Endothelial cell of umbilical vein (primary cell): ENCODE measurements at regions not wholly inside any gene's neighbourhood (a gene's known extent, or its start where the extent isn't known, plus 50 kb on each side); places are given as distances from the start of the nearest gene placed in this dataset.

Experiments used
- BruUV-seq: library from RNA; stranded (reverse); fragments of 400-500 nt; replicated peaks from 2 replicates; lab custom pipeline; 2021; lab: Mats Ljungman, UMichigan
- CTCF ChIA-PET: fragments of 300-600, 350-600 bp; sonication (Branson Sonifier 250); formaldehyde crosslinking; loops from one replicate; lab custom pipeline; 2021; ENCODE audit warnings: antibody characterized with exemption, inconsistent platforms; lab: Charles Lee
- POLR2A ChIA-PET: fragments of 300-600, 350-600 bp; sonication (Branson Sonifier 250); formaldehyde crosslinking; loops from one replicate; lab custom pipeline; 2021; ENCODE audit warnings: antibody characterized with exemption, inconsistent platforms; lab: Charles Lee
- DNase-seq: peaks from one replicate; pipeline ENCODE4 v3.0.0-alpha.2; 2011; ENCODE audit warnings: low read depth, low spot score
- FAIRE-seq: peaks from 2 replicates; lab custom pipeline; 2011; peaks lifted over from hg19 to GRCh38; lab: Jason Lieb, UNC
- H2AFZ ChIP-seq: 2 replicates; pipeline ENCODE4 v1.6.0; 2012; ENCODE audit warnings: low read depth, low read length, control low read depth, inconsistent platforms
- H3K27ac ChIP-seq: 2 replicates; pipeline ENCODE4 v1.5.1; 2011; ENCODE audit warnings: low read depth, mild to moderate bottlenecking, control low read depth, low read length, moderate library complexity; ENCODE audit not compliant: insufficient read depth
- H3K27me3 ChIP-seq, 2 experiments: 2 replicates each; pipeline versions ENCODE4 v1.6.0 to v1.6.1; 2011; ENCODE audit warnings: low read length in 2 of 2, mixed read lengths in 1 of 2; ENCODE audit not compliant: control insufficient read depth in 2 of 2, insufficient read depth in 2 of 2
- H3K36me3 ChIP-seq, 2 experiments: 2 replicates in 1 of 2; 3 replicates in 1 of 2; pipeline ENCODE4 v1.5.1; 2011; ENCODE audit warnings: low read length in 2 of 2, mild to moderate bottlenecking in 1 of 2, moderate library complexity in 1 of 2; ENCODE audit not compliant: control insufficient read depth in 2 of 2, insufficient read depth in 2 of 2; ENCODE audit errors: extremely low read depth in 1 of 2
- H3K4me1 ChIP-seq: 3 replicates; pipeline ENCODE4 v1.5.1; 2011; ENCODE audit warnings: mild to moderate bottlenecking, low read length; ENCODE audit not compliant: control insufficient read depth, insufficient read depth; ENCODE audit errors: extremely low read depth
- H3K4me2 ChIP-seq: 2 replicates; pipeline ENCODE4 v1.6.1; 2011; ENCODE audit warnings: low read length, control low read depth, mixed read lengths; ENCODE audit not compliant: insufficient read depth
- H3K4me3 ChIP-seq, 3 experiments: fragments of 200-600 bp in 1 of 3; sonication (generic), shearing (Covaris generic) in 1 of 3; replicated peaks in 1 of 3; 2 replicates each; pipeline ENCODE4 v1.5.1; 2011 to 2016; ENCODE audit warnings: control low read depth in 3 of 3, low read length in 3 of 3, mild to moderate bottlenecking in 2 of 3, inconsistent platforms in 1 of 3, low read depth in 1 of 3, moderate library complexity in 1 of 3; ENCODE audit not compliant: insufficient read depth in 1 of 3
- H3K79me2 ChIP-seq: 2 replicates; pipeline ENCODE4 v1.6.0; 2012; ENCODE audit warnings: low read length, inconsistent platforms; ENCODE audit not compliant: control insufficient read depth, insufficient read depth
- H3K9ac ChIP-seq: replicated peaks from 2 replicates; pipeline ENCODE3; 2011; ENCODE audit warnings: low read length, control low read depth; ENCODE audit not compliant: insufficient read depth; ENCODE audit errors: extremely low read depth
- H3K9me1 ChIP-seq: replicated peaks from 3 replicates; pipeline ENCODE4 v1.6.0; 2011; ENCODE audit warnings: mild to moderate bottlenecking, low read length; ENCODE audit not compliant: control insufficient read depth, insufficient read depth; ENCODE audit errors: extremely low read depth
- H3K9me3 ChIP-seq: replicated peaks from 2 replicates; pipeline ENCODE4 v1.5.1; 2012; ENCODE audit warnings: low read length, inconsistent platforms; ENCODE audit not compliant: control insufficient read depth, insufficient read depth
- H4K20me1 ChIP-seq: replicated peaks from 2 replicates; pipeline ENCODE3; 2011; ENCODE audit warnings: mild to moderate bottlenecking, low read length; ENCODE audit not compliant: control insufficient read depth, insufficient read depth; ENCODE audit errors: extremely low read depth
- EZH2 ChIP-seq: IDR thresholded peaks from 2 replicates; pipeline ENCODE4 v1.6.1; 2012; ENCODE audit warnings: borderline replicate concordance, low read depth, mild to moderate bottlenecking, moderate library complexity, low read length, inconsistent platforms; ENCODE audit not compliant: severe bottlenecking
- FOS ChIP-seq: IDR thresholded peaks from 2 replicates; pipeline ENCODE4 v1.6.1; 2011; ENCODE audit warnings: mild to moderate bottlenecking, low read length, moderate library complexity, borderline replicate concordance; ENCODE audit not compliant: insufficient read depth
- GATA2 ChIP-seq: IDR thresholded peaks from 2 replicates; pipeline ENCODE4 v1.7.0; 2011; ENCODE audit warnings: low read depth, mild to moderate bottlenecking, moderate library complexity, mixed read lengths, low read length; ENCODE audit not compliant: insufficient read length, insufficient read depth
- JUN ChIP-seq: IDR thresholded peaks from 2 replicates; pipeline ENCODE4 v1.6.1; 2011; ENCODE audit warnings: borderline replicate concordance, low read depth; ENCODE audit not compliant: insufficient read length, insufficient read depth
- MYC ChIP-seq: IDR thresholded peaks from one replicate; pipeline ENCODE4 v1.6.1; 2011; ENCODE audit warnings: mild to moderate bottlenecking, low read depth, low read length
- POLR2A ChIP-seq: IDR thresholded peaks from 2 replicates; pipeline ENCODE4 v1.6.1; 2012; ENCODE audit warnings: low read depth, mild to moderate bottlenecking, control low read depth, low read length
- POLR2AphosphoS5 ChIP-seq: IDR thresholded peaks from 2 replicates; pipeline ENCODE4 v1.6.1; 2012; ENCODE audit warnings: low read depth, mild to moderate bottlenecking, control low read depth, low read length, moderate library complexity; ENCODE audit not compliant: insufficient read depth
- dilution Hi-C: fragments of 300-500 bp; cut with MboI; formaldehyde crosslinking; loops from one replicate; pipeline ENCODE4 v1.15.0; 2019; ENCODE audit warnings: low sequenced_read_pairs; ENCODE audit not compliant: extremely low pct_ligation_motif_present
- intact Hi-C: fragments of 100-400 bp; cut with micrococcal nuclease; formaldehyde crosslinking; loops from one replicate; pipeline ENCODE4 v1.10.0; 2022
- TF ChIP-seq, protein P1 (sequence below), 2 donors: IDR thresholded peaks; 1 replicate in 1 of 2; 2 replicates in 1 of 2; pipeline ENCODE4 v1.5.1; 2011; ENCODE audit warnings: low read length in 2 of 2, mild to moderate bottlenecking in 2 of 2, moderate library complexity in 2 of 2, control low read depth in 1 of 2, inconsistent platforms in 1 of 2, low read depth in 1 of 2; ENCODE audit not compliant: insufficient read depth in 1 of 2; ENCODE audit errors: extremely low read depth in 1 of 2
- TF ChIP-seq, protein P2 (sequence below): IDR thresholded peaks from 2 replicates; pipeline ENCODE4 v1.6.1; 2011; ENCODE audit not compliant: insufficient read depth, insufficient read length

GRCh38 chr5:38197118-38197517, 61.2 kb upstream of the EGFLAM start:
- TF ChIP-seq JUN, result no peak
- TF ChIP-seq FOS, result no peak
- TF ChIP-seq, protein P1, sequence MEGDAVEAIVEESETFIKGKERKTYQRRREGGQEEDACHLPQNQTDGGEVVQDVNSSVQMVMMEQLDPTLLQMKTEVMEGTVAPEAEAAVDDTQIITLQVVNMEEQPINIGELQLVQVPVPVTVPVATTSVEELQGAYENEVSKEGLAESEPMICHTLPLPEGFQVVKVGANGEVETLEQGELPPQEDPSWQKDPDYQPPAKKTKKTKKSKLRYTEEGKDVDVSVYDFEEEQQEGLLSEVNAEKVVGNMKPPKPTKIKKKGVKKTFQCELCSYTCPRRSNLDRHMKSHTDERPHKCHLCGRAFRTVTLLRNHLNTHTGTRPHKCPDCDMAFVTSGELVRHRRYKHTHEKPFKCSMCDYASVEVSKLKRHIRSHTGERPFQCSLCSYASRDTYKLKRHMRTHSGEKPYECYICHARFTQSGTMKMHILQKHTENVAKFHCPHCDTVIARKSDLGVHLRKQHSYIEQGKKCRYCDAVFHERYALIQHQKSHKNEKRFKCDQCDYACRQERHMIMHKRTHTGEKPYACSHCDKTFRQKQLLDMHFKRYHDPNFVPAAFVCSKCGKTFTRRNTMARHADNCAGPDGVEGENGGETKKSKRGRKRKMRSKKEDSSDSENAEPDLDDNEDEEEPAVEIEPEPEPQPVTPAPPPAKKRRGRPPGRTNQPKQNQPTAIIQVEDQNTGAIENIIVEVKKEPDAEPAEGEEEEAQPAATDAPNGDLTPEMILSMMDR (IDR thresholded peaks at IDR 0.05; ENCODE audit: extremely low read depth in 1 of 2, insufficient read depth in 1 of 2, low read depth in 1 of 2, low read length in 2 of 2), result no peak
- TF ChIP-seq MYC, result no peak
- no peak for TF ChIP-seq POLR2AphosphoS5
- no peak for TF ChIP-seq EZH2
- TF ChIP-seq, protein P2, sequence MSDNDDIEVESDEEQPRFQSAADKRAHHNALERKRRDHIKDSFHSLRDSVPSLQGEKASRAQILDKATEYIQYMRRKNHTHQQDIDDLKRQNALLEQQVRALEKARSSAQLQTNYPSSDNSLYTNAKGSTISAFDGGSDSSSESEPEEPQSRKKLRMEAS, result no peak
- TF ChIP-seq POLR2A, result no peak
- TF ChIP-seq GATA2, result no peak
- H3K36me3 ChIP-seq, result no peaks in the 10 kb centered on the region
- H3K9ac ChIP-seq, result no peak overlapping the region
- no peak overlapping the region for H3K27ac ChIP-seq
- H3K4me3 ChIP-seq, result no peak overlapping the region
- FAIRE-seq, result no peak
- no peaks in the 10 kb centered on the region for H3K9me1 ChIP-seq
- no peaks in the 10 kb centered on the region for H4K20me1 ChIP-seq
- ChIA-PET POLR2A (no interaction called here), CTCF (interaction anchor here (0.8 kb wide), 1 partner anchor 360 kb away, joined by 4 read pairs; no protein-coding TSS in a partner anchor)
- no peaks in the 10 kb centered on the region for H3K4me1 ChIP-seq
- peaks cover 7 to 19% of the 10 kb centered on the region in 2 experiments for H3K27me3 ChIP-seq
- no peak overlapping the region for H2AFZ ChIP-seq
- intact Hi-C loops, result loop anchor here (10.0 kb wide), 2 partner anchors 422 to 602 kb away; no protein-coding TSS in a partner anchor
- no peak for DNase-seq
- no TSS peak for BruUV-seq
- dilution Hi-C loops, result no loop called here
- no peaks in the 10 kb centered on the region for H3K79me2 ChIP-seq
- no peak overlapping the region for H3K4me2 ChIP-seq
- H3K9me3 ChIP-seq, result no peaks in the 10 kb centered on the region
